Fibroblast of skin of abdomen (primary cell): ENCODE measurements at regions not wholly inside any gene's neighbourhood (a gene's known extent, or its start where the extent isn't known, plus 50 kb on each side); places are given as distances from the start of the nearest gene placed in this dataset.

Experiments
- DNase-seq: peaks from one replicate; pipeline ENCODE4 v3.0.0-alpha.2; 2013

- DNase-seq = no peak
Observed at GRCh38 chr5:28046596-28046995, 1008.2 kb upstream of the CDH9 start.

- no peak for DNase-seq
Observed at GRCh38 chr5:28027851-28028250, 989.5 kb upstream of the CDH9 start.

GRCh38 chr5:28017178-28017577 is 978.8 kb upstream of the CDH9 start:
- DNase-seq = no peak

DNA sequence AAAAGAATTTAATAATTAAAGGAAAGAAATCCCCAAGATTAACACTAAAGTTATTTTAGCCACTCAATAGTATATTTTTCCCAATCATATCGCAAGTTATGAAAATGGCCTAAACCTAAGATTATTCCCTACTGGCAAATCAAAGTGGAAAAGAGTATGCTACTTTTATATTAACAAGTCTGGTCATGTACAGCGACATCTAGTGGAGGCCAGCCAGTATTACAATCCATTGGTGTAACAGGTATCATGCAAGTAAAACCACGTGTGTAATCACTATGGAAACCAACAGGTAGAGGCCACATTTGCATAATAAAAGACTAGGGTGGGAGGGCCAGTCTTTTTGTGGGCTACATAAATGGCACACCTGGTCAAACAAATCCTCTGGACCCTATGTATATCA is 976.4 kb upstream of the CDH9 start:
- DNase-seq = no peak

DNA sequence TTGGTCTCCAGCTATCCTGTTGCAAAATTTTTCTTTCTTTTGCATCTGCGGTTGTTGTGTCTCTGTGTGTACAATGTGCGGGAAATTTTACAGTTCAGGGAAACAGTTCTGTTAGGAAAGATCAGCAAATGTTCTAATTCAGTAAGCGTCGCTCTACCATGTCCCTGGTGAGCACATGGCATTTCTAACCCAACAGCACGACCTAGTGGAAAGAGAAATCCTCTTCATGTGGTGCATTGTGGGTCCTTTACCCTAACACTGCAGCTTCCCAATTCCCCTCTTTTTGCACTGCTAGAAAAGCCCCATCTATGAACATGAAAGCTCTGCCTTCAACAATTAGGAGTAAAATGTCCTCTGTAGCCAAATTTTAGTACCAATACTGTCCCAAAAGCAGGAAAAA is 974.2 kb upstream of the CDH9 start:
- DNase-seq = no peak

DNA sequence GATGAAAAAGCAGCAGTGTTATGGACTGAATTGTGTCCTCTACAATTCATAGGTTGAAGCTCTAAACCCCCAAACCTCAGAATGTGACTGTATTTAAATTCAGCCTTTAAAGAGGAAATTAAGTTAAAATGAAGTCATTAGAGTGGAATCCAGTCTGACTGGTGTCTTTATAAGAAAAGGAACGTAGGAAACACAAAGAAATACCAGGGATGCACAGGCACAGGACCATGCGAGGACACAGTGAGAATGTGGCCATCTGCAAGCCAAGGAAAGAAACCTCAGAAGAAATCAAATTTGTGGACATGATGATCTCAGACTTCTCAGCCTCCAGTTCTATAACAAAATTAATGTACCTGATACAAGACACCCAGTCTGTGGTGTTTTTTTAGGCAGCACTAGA is 971.2 kb upstream of the CDH9 start:
- DNase-seq = no peak

DNA sequence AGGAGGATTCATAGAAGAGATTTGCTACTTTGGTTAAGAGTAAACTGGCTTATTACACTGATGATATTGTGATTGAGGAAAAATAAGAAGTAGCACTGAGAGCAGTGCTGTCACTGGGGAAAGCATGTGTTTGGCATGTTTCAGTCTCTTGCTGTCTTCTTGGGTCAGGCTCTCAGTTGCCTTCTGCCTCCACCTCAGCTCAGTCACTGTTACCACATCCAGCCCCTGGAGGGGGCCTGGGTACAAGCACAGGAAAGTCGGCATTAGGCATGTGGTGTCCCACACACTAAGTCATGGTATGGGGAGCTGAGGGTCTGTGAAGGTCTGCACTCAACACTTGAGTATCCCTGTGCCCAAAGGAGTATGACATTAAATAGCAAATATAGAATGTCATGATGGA is 958.3 kb upstream of the CDH9 start:
- no peak for DNase-seq

GRCh38 chr5:27995867-27996266 is 957.5 kb upstream of the CDH9 start:
- DNase-seq = no peak

DNA sequence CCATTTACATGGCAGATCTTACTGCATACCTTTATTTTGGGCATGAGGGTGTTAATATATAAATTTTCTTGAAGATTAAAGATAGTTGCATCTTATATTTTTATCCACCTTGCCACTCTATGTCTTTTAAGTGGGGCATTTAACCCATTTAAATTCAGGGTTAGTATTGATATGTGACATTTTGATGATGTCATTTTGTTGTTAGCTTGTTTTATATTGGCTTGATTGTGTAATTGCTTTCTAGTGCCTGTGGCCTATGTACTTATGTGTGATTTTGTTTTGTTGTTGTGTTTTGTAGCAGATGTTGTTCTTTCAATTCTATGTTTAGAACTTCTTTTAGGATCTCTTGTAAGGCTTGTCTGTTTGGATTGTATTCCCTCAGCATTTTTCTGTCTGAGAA is 939.9 kb upstream of the CDH9 start:
- no peak for DNase-seq

- DNase-seq = no peak
Observed at GRCh38 chr5:27969157-27969556, 930.8 kb upstream of the CDH9 start.

DNA sequence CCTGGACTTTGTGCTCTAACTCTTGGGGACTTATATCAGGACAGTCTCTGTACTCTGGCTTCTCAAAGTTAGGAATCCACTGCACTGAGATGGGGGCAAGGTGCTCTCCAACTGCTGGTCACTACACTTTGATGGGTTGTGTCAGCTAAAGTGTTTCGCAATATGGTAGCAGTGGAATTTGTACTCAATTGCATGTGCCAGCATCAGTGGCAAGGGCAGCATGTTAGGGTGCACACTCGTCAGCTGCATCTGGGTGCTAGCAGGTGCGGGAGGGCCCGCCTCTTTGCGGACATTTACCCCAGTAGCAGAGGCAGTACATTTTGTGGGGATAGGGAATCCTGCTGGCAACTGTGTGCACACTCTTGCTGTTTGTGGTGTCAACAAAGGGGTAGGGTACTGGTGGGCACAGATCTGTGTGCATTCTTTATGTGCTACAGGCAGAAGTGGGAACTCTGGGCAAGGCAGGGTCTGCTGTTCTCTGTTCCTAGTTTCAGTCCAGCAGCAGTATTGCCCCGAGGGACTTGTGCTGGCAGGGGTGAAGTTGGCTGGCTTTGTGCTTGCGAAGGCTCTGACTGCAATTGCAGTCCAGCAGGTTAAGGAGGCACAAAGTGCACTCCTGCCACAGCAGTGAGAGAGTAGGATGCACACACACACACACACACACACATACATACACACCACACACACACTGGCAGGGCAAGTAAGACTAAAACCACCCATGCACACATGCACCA is 924.8 kb upstream of the CDH9 start:
- no peak for DNase-seq

GRCh38 chr5:27962198-27962597 is 923.8 kb upstream of the CDH9 start:
- DNase-seq = peak; percentile 1

- DNase-seq = no peak
Observed at GRCh38 chr5:27947088-27947487, 908.7 kb upstream of the CDH9 start.

GRCh38 chr5:27944471-27944870 is 906.1 kb upstream of the CDH9 start:
- peak; percentile 20 for DNase-seq

- no peak for DNase-seq
Observed at GRCh38 chr5:27938989-27939388, 900.6 kb upstream of the CDH9 start.

GRCh38 chr5:27928060-27928459 is 889.7 kb upstream of the CDH9 start:
- no peak for DNase-seq

DNA sequence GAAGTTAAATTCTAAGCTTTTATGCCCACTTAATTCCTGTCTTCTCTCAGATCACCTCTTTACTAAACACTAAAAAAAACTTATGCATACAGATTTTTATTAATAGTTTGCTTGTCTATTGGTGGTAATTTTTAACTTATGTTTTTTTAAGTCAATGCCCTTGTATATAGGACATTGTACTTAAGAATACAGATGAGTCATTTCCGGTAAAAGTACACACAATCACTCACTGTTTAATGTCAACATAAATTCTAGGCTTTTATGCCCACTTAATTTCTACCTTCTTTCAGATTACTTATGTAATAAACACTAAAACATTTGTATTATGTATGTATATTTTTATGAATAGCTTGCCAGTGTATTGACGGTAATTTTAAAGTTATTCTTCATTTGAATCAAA is 872.8 kb upstream of the CDH9 start:
- DNase-seq = no peak

- no peak for DNase-seq
Observed at GRCh38 chr5:27908341-27908740, 870.0 kb upstream of the CDH9 start.

DNA sequence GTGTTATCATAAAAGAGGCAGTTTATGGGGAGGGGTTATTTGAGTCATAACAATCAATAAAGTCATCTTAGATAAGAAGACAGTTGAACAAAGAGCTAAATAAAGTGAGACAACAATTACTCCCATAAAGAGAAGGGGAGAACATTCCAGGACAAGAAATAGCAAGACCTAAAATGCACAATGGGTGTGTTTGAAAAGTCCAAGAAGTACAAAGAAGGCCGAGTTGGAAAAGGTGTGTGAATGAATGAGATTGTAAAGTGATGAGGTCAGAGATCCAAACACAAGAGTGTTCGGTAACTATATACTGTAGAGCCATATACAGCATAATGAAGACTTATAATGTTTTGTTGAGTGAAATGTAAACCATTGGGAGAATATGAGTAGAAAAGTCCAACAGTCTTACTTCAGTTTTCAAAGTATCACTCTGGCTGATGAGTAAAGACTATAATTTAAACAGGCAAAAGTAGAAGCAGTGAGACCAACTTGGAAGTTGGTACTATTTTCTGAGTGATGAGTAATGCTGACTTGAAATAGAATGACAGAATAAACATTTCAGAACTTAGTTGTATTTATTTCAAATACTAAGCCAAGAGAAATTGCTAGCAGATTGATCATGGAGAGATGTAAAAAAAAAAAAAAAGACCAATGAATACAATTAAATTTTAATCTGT is 868.7 kb upstream of the CDH9 start:
- no peak for DNase-seq

DNA sequence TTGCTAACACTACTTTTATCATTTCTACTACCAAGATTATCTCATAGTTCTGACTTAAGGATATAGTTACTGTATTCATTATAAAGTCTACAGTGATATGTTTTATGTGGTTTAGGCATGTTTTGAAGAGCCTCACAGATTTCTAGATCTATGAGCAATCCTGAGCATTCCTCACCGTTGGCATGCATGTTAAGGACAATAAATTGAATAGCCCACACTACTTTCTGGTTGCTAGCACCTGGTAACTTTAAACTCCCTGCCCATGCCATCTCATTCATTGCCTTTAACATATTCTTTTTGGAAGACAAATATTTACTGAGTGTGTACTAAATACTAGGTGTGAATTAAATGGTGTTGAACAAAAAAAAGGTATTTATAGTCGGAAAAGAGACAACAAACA is 868.1 kb upstream of the CDH9 start:
- no peak for DNase-seq

DNA sequence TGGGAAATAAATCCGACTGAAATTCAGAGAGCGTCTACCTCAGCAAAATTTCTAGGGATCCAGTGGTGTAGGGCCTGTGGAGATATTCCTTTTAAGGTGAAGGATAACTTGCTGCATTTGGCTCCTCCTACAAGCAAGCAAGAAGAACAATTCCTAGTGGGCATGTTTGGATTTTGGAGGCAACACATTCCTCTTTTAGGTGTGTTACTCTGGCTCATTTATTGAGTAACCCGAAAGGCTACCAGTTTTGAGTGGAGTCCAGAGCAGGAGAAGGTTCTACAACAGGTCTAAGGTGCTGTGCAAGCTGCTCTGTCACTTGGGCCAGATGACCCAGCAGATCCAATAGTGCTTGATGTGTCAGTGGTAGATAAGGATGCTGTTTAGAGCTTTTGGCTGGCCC is 862.4 kb upstream of the CDH9 start:
- DNase-seq = no peak

GRCh38 chr5:27876071-27876470 is 837.7 kb upstream of the CDH9 start:
- DNase-seq = no peak

DNA sequence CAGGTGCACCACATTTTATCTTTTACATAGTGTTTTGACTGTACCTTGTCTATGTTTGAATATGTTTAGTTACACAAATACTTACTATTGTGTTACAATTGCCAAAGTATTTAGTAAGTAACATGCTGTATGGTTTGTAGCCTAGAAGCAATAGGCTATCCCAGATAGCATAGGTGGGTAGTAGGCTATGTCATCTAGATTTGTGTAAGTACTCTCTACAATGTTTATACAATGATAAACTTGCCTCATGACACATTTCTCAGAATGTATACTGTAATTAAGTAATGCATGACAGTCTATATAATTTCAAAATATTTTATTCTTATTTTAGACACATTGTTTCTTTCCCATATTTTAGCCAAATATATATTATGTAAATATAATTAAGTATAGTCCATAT is 836.8 kb upstream of the CDH9 start:
- no peak for DNase-seq

- no peak for DNase-seq
Observed at GRCh38 chr5:27868292-27868691, 829.9 kb upstream of the CDH9 start.

DNA sequence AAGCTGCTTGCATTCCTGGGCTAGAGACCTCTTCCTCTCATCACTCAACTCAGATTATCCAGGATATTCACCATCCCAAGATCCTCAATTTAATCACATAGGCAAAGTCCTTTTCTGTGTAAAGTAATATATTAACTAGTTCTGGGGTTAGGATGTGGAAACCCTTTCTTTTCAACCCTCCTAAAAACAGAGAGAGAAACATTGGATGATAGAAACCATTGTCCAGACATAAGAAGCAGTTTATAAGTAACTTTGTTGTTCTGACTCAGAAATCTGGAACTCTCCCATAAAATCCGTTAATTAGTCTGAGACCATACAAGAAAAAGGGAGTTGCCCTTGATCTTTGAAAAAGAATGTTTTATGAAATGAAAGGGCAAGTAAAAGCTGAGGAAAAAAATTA is 817.1 kb upstream of the CDH9 start:
- DNase-seq = no peak
